H1 (cell line): ENCODE measurements at regions not wholly inside any gene's neighbourhood (a gene's known extent, or its start where the extent isn't known, plus 50 kb on each side); places are given as distances from the start of the nearest gene placed in this dataset.

Experiments
- CTCF ChIA-PET: fragments of 300-600 bp; sonication (Branson Sonifier 250); formaldehyde crosslinking; loops from one replicate; lab custom pipeline; 2021; ENCODE audit not compliant: partially characterized antibody; lab: Charles Lee
- POLR2A ChIA-PET: fragments of 300-600 bp; sonication (Branson Sonifier 250); formaldehyde crosslinking; loops from one replicate; lab custom pipeline; 2021; ENCODE audit warnings: inconsistent platforms; ENCODE audit not compliant: partially characterized antibody; lab: Charles Lee
- DNase-seq, 2 experiments: peaks; one replicate each; pipeline versions ENCODE4 v3.0.0 to v3.0.0-alpha.2; 2010 to 2022; ENCODE audit warnings: low spot score in 2 of 2, low read depth in 1 of 2, mixed read lengths in 1 of 2
- FAIRE-seq: peaks from 2 replicates; lab custom pipeline; 2011; peaks lifted over from hg19 to GRCh38; lab: Jason Lieb, UNC
- H2AFZ ChIP-seq: 2 replicates; pipeline ENCODE4 v1.8.1; 2012; ENCODE audit warnings: low read length, inconsistent platforms
- H2AK5ac ChIP-seq: 2 replicates; pipeline ENCODE4 v1.6.1; 2013; ENCODE audit warnings: low read depth, low read length
- H2BK120ac ChIP-seq: replicated peaks from 2 replicates; pipeline ENCODE3; 2013; ENCODE audit warnings: low read depth, low read length, inconsistent platforms
- H2BK12ac ChIP-seq: 2 replicates; pipeline ENCODE4 v1.6.1; 2013; ENCODE audit warnings: low read depth, low read length
- H2BK15ac ChIP-seq: 2 replicates; pipeline ENCODE4 v1.6.1; 2013; ENCODE audit warnings: low read length
- H2BK20ac ChIP-seq: 2 replicates; pipeline ENCODE4 v1.6.1; 2013; ENCODE audit warnings: low read length
- H2BK5ac ChIP-seq: 2 replicates; pipeline ENCODE4 v1.6.1; 2013; ENCODE audit warnings: low read depth, low read length
- H3K14ac ChIP-seq: 2 replicates; pipeline ENCODE4 v1.6.1; 2013; ENCODE audit warnings: inconsistent platforms; ENCODE audit not compliant: insufficient read length
- H3K18ac ChIP-seq: 2 replicates; pipeline ENCODE4 v1.6.1; 2013; ENCODE audit warnings: low read length; ENCODE audit errors: extremely low read depth
- H3K23ac ChIP-seq: 2 replicates; pipeline ENCODE4 v1.6.1; 2013; ENCODE audit warnings: inconsistent platforms; ENCODE audit not compliant: insufficient read length
- H3K23me2 ChIP-seq: 2 replicates; pipeline ENCODE4 v1.6.1; 2013; ENCODE audit warnings: low read depth, low read length
- H3K27ac ChIP-seq: 2 replicates; pipeline ENCODE4 v1.6.1; 2011; ENCODE audit warnings: low read depth, low read length, inconsistent platforms
- H3K27me3 ChIP-seq, 4 experiments: replicated peaks in 1 of 4; 1 replicate in 1 of 4; 2 replicates in 3 of 4; pipeline versions ENCODE4 v1.6.1 to v1.8.1; 2011 to 2013; ENCODE audit warnings: low read length in 3 of 4, mild to moderate bottlenecking in 3 of 4, inconsistent platforms in 2 of 4, mixed read lengths in 2 of 4, moderate library complexity in 1 of 4; ENCODE audit not compliant: control insufficient read depth in 3 of 4, insufficient read depth in 3 of 4; ENCODE audit errors: extremely low read depth in 1 of 4
- H3K36me3 ChIP-seq, 4 experiments: 2 replicates each; pipeline versions ENCODE4 v1.6.1 to v1.8.1; 2011 to 2013; ENCODE audit warnings: mild to moderate bottlenecking in 4 of 4, low read length in 3 of 4, moderate library complexity in 2 of 4, control low read depth in 1 of 4, inconsistent platforms in 1 of 4; ENCODE audit not compliant: insufficient read depth in 4 of 4, control insufficient read depth in 2 of 4
- H3K4ac ChIP-seq: replicated peaks from 2 replicates; pipeline ENCODE3; 2013; ENCODE audit warnings: low read length, low read depth, mixed read lengths, inconsistent platforms; ENCODE audit not compliant: insufficient read length
- H3K4me1 ChIP-seq, 4 experiments: replicated peaks in 1 of 4; 1 replicate in 1 of 4; 2 replicates in 3 of 4; pipeline versions ENCODE4 v1.6.1 to v1.8.1; 2011 to 2013; ENCODE audit warnings: low read length in 3 of 4, inconsistent platforms in 2 of 4, mixed read lengths in 1 of 4; ENCODE audit not compliant: insufficient read depth in 4 of 4, control insufficient read depth in 3 of 4
- H3K4me2 ChIP-seq, 2 experiments: 2 replicates each; pipeline versions ENCODE4 v1.6.1 to v1.8.1; 2011 to 2013; ENCODE audit warnings: low read depth in 2 of 2, low read length in 2 of 2, control low read depth in 1 of 2, inconsistent platforms in 1 of 2, mild to moderate bottlenecking in 1 of 2; ENCODE audit not compliant: insufficient read depth in 1 of 2
- H3K4me3 ChIP-seq, 4 experiments: fragments of 200-600, 300-600 bp in 1 of 4; sonication (generic), shearing (Covaris generic), sonication (Bioruptor Twin) in 1 of 4; 2 replicates each; pipeline versions ENCODE4 v1.5.1 to v1.8.1; 2011 to 2016; ENCODE audit warnings: low read length in 4 of 4, low read depth in 3 of 4, control low read depth in 2 of 4, inconsistent platforms in 2 of 4, mild to moderate bottlenecking in 2 of 4, mixed read lengths in 1 of 4, moderate library complexity in 1 of 4; ENCODE audit not compliant: insufficient read depth in 2 of 4; ENCODE audit errors: extremely low read depth in 1 of 4
- H3K56ac ChIP-seq: replicated peaks from 2 replicates; pipeline ENCODE3; 2013; ENCODE audit warnings: low read depth, mild to moderate bottlenecking, mixed read lengths, low read length, inconsistent platforms; ENCODE audit not compliant: insufficient read length
- H3K79me1 ChIP-seq: 2 replicates; pipeline ENCODE4 v1.6.1; 2013; ENCODE audit warnings: low read depth, low read length, control low read depth
- H3K79me2 ChIP-seq, 2 experiments: 2 replicates each; pipeline versions ENCODE4 v1.6.1 to v1.8.1; 2012 to 2013; ENCODE audit warnings: low read length in 2 of 2, mild to moderate bottlenecking in 2 of 2, inconsistent platforms in 1 of 2; ENCODE audit not compliant: insufficient read depth in 2 of 2, control insufficient read depth in 1 of 2
- H3K9ac ChIP-seq, 4 experiments: replicated peaks in 1 of 4; 1 replicate in 1 of 4; 2 replicates in 3 of 4; pipeline versions ENCODE4 v1.6.1 to v1.8.1; 2011 to 2013; ENCODE audit warnings: low read depth in 3 of 4, low read length in 3 of 4, control low read depth in 2 of 4, mild to moderate bottlenecking in 2 of 4, moderate library complexity in 2 of 4, inconsistent platforms in 1 of 4; ENCODE audit errors: extremely low read depth in 1 of 4
- H3K9me3 ChIP-seq, 2 experiments: 2 replicates each; pipeline versions ENCODE4 v1.6.1 to v1.8.1; 2012 to 2013; ENCODE audit warnings: mild to moderate bottlenecking in 2 of 2, moderate library complexity in 2 of 2, control low read depth in 1 of 2, inconsistent platforms in 1 of 2, low read depth in 1 of 2, low read length in 1 of 2, mixed read lengths in 1 of 2; ENCODE audit not compliant: insufficient read depth in 2 of 2
- H4K20me1 ChIP-seq, 2 experiments: replicated peaks in 1 of 2; 2 replicates each; pipeline versions ENCODE3 to v1.8.1; 2011 to 2013; ENCODE audit warnings: inconsistent platforms in 2 of 2, low read length in 2 of 2, mild to moderate bottlenecking in 1 of 2; ENCODE audit not compliant: insufficient read depth in 2 of 2, control insufficient read depth in 1 of 2
- H4K5ac ChIP-seq: 2 replicates; pipeline ENCODE4 v1.6.1; 2013; ENCODE audit warnings: low read length, low read depth, mixed read lengths, inconsistent platforms; ENCODE audit not compliant: insufficient read length
- H4K8ac ChIP-seq: 2 replicates; pipeline ENCODE4 v1.8.0; 2013; ENCODE audit warnings: mild to moderate bottlenecking, moderate library complexity, low read length, inconsistent platforms; ENCODE audit not compliant: insufficient read depth; ENCODE audit errors: extremely low read depth
- H4K91ac ChIP-seq: replicated peaks from 2 replicates; pipeline ENCODE3; 2013; ENCODE audit warnings: low read length, mixed read lengths, inconsistent platforms; ENCODE audit not compliant: insufficient read length
- BACH1 ChIP-seq: IDR thresholded peaks from 2 replicates; pipeline ENCODE4 v1.6.1; 2012; ENCODE audit warnings: low read length, improper control_type of control experiment
- CBX5 ChIP-seq: fragments of 300-800, 300-1000 bp; sonication (generic); IDR thresholded peaks from 2 replicates; pipeline ENCODE4 v1.7.1; 2016; ENCODE audit warnings: antibody characterized with exemption, low read length, low read depth
- CBX8 ChIP-seq: fragments of 300-800, 300-1000 bp; sonication (generic); IDR thresholded peaks from 2 replicates; pipeline ENCODE4 v1.7.1; 2016; ENCODE audit warnings: low read depth, low read length, borderline replicate concordance
- GABPA ChIP-seq: IDR thresholded peaks from 2 replicates; pipeline ENCODE4 v1.6.1; 2011; ENCODE audit warnings: mild to moderate bottlenecking, low read length, moderate library complexity, borderline replicate concordance; ENCODE audit not compliant: insufficient read depth
- HDAC6 ChIP-seq: IDR thresholded peaks from one replicate; pipeline ENCODE4 v1.7.1; 2012; ENCODE audit warnings: low read depth, mild to moderate bottlenecking, inconsistent platforms, low read length, moderate library complexity
- JUND ChIP-seq: IDR thresholded peaks from 2 replicates; pipeline ENCODE4 v1.6.1; 2011; ENCODE audit warnings: mild to moderate bottlenecking, improper control_type of control experiment, low read length
- POLR2A ChIP-seq, 2 experiments: IDR thresholded peaks; 1 replicate in 1 of 2; 2 replicates in 1 of 2; pipeline ENCODE4 v1.6.1; 2011; ENCODE audit warnings: low read depth in 2 of 2, low read length in 2 of 2, mild to moderate bottlenecking in 2 of 2; ENCODE audit errors: control extremely low read depth in 1 of 2
- POLR2AphosphoS5 ChIP-seq: IDR thresholded peaks from 2 replicates; pipeline ENCODE4 v1.6.1; 2011; ENCODE audit warnings: low read depth, low read length
- RNF2 ChIP-seq: fragments of 200-900, 300-1000 bp; sonication (generic); IDR thresholded peaks from 2 replicates; pipeline ENCODE4 v1.7.1; 2016; ENCODE audit warnings: borderline replicate concordance, low read depth, mild to moderate bottlenecking, antibody characterized with exemption, low read length; ENCODE audit not compliant: poor library complexity, severe bottlenecking; ENCODE audit errors: missing control alignments
- SP2 ChIP-seq: IDR thresholded peaks from 2 replicates; pipeline ENCODE4 v1.6.1; 2012; ENCODE audit warnings: mild to moderate bottlenecking, low read length, inconsistent platforms
- TEAD4 ChIP-seq: IDR thresholded peaks from 2 replicates; pipeline ENCODE4 v1.6.1; 2012; ENCODE audit warnings: low read depth, low read length, inconsistent platforms, mixed read lengths
- WGBS, 2 experiments: shearing (Covaris generic) in 1 of 2; methylation state at CpG; one replicate each; pipeline versions ENCODE4 v1.1.6 to v1.1.7; 2013 to 2015; ENCODE audit warnings: low lambda C conversion rate in 2 of 2, mixed read lengths in 2 of 2, inconsistent platforms in 1 of 2, low coverage in 1 of 2, missing lambda C conversion rate in 1 of 2; ENCODE audit not compliant: insufficient replicate concordance in 2 of 2, insufficient coverage in 1 of 2, insufficient read length in 1 of 2; ENCODE audit errors: extremely low coverage in 1 of 2, missing lambda C conversion rate in 1 of 2; 5-methylcytosine and 5-hydroxymethylcytosine counted together
- TF ChIP-seq, protein P1 (sequence below), 3 experiments: IDR thresholded peaks; 1 replicate in 2 of 3; 2 replicates in 1 of 3; pipeline versions ENCODE4 v1.5.1 to v1.6.1; 2011; ENCODE audit warnings: low read length in 3 of 3, mild to moderate bottlenecking in 3 of 3, inconsistent platforms in 2 of 3, low read depth in 1 of 3, moderate library complexity in 1 of 3; ENCODE audit not compliant: insufficient read depth in 1 of 3; ENCODE audit errors: control extremely low read depth in 1 of 3
- TF ChIP-seq, protein P2 (sequence below): IDR thresholded peaks from 2 replicates; pipeline ENCODE4 v1.6.1; 2012; ENCODE audit warnings: inconsistent platforms

DNA sequence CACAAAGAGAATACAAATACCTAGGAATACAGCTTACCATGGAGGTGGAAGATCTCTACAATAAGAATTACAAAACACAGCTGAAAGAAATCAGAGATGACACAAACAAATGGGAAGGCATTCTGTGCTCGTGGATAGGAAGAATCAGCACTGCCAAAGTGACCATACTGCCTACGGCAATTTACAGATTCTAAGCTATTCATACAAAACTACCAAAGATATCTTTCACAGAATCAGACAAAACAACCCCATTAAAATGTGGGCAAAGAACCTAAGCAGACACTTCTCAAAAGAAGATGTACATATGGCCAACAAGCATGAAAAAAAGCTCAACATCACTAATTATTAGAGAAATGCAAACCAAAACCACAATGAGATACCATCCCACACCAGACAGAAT is 133.2 kb upstream of the SSTR4 start:
- Histone ChIP-seq H3K9me3 (no peaks in the 10 kb centered on the region), H3K18ac (no peak overlapping the region), H3K14ac (no peak overlapping the region), H3K56ac (no peak overlapping the region), H3K4me2 (no peak overlapping the region), H3K79me2 (no peaks in the 10 kb centered on the region), H3K9ac (no peak overlapping the region), H2BK20ac (no peak overlapping the region), H3K23me2 (no peaks in the 10 kb centered on the region), H2BK15ac (no peak overlapping the region), H2AK5ac (no peak overlapping the region), H3K27ac (no peak overlapping the region), H4K20me1 (no peaks in the 10 kb centered on the region), H4K91ac (no peak overlapping the region), H2BK5ac (no peak overlapping the region), H3K27me3 (no peaks in the 10 kb centered on the region), H2AFZ (no peak overlapping the region), H4K8ac (no peak overlapping the region), H4K5ac (no peak overlapping the region), H2BK12ac (no peak overlapping the region), H3K23ac (no peak overlapping the region), H3K79me1 (no peaks in the 10 kb centered on the region), H3K4me1 (no peaks in the 10 kb centered on the region), H3K4me3 (no peak overlapping the region), H3K36me3 (no peaks in the 10 kb centered on the region), H3K4ac (no peak overlapping the region), H2BK120ac (no peak overlapping the region)
- 92% methylated on average over 2 of the region's 2 CpGs; no CpG with 5 or more reads in 1 of the 2 experiments for WGBS, 2 experiments
- DNase-seq (no peak), FAIRE-seq (no peak)
- POLR2A ChIA-PET = no interaction called here
- CTCF ChIA-PET = interaction anchor here (1.0 to 1.3 kb wide), 3 partner anchors 13 to 56 kb away, joined by 3 read pairs; no protein-coding TSS in a partner anchor
- TF ChIP-seq TEAD4 (no peak), GABPA (no peak), RNF2 (no peak), JUND (no peak), POLR2A (IDR thresholded peaks at IDR 0.05; ENCODE audit: control extremely low read depth in 1 of 2, low read depth in 2 of 2, low read length in 2 of 2) (no peak), SP2 (no peak), CBX8 (no peak), POLR2AphosphoS5 (no peak), CBX5 (no peak), BACH1 (no peak), HDAC6 (no peak)
- TF ChIP-seq, protein P1, sequence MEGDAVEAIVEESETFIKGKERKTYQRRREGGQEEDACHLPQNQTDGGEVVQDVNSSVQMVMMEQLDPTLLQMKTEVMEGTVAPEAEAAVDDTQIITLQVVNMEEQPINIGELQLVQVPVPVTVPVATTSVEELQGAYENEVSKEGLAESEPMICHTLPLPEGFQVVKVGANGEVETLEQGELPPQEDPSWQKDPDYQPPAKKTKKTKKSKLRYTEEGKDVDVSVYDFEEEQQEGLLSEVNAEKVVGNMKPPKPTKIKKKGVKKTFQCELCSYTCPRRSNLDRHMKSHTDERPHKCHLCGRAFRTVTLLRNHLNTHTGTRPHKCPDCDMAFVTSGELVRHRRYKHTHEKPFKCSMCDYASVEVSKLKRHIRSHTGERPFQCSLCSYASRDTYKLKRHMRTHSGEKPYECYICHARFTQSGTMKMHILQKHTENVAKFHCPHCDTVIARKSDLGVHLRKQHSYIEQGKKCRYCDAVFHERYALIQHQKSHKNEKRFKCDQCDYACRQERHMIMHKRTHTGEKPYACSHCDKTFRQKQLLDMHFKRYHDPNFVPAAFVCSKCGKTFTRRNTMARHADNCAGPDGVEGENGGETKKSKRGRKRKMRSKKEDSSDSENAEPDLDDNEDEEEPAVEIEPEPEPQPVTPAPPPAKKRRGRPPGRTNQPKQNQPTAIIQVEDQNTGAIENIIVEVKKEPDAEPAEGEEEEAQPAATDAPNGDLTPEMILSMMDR (IDR thresholded peaks at IDR 0.05; ENCODE audit: control extremely low read depth in 1 of 3, insufficient read depth in 1 of 3, low read depth in 1 of 3, low read length in 3 of 3) = no peak
- TF ChIP-seq, protein P2, sequence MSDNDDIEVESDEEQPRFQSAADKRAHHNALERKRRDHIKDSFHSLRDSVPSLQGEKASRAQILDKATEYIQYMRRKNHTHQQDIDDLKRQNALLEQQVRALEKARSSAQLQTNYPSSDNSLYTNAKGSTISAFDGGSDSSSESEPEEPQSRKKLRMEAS = no peak
